ENCODE measurements at regions not wholly inside any gene's neighbourhood (a gene's known extent, or its start where the extent isn't known, plus 50 kb on each side); places are given as distances from the start of the nearest gene placed in this dataset.
A peak's percentile ranks its signal among the peaks of the same experiment; 100 is the strongest.

DNA sequence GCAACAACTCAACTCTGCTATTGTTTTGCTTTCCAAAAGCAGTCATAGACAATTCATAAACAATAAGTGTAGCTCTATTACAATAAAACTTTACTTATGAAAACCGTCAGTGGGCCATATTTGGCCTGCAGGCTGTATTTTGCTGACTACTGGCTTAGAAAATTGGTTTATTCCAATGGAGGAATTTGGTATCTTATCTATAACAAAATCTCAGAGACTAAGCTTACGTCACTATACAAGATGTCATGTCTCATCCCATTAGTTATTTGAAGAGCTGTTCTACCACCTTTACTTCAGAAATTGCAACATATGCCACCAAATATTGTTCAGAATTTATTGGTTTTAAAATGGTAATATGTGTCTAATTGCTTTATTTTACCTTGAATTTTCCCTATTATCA is 436.9 kb downstream of the HTR1B start:
- POLR2A ChIA-PET, result no interaction called here
- no peak for FAIRE-seq
- Histone ChIP-seq H3K4me3 (replicated peaks in 1 of 3; ENCODE audit: insufficient read depth in 1 of 3, low read depth in 2 of 3, low read length in 3 of 3) (no peak overlapping the region), H3K4me1 (ENCODE audit: insufficient read depth, low read length) (no peaks in the 10 kb centered on the region), H3K27ac (ENCODE audit: extremely low read length, insufficient read depth, low read length) (no peak overlapping the region), H3K9ac (ENCODE audit: insufficient read depth, low read depth, low read length) (no peak overlapping the region), H3K4me2 (ENCODE audit: low read depth, low read length) (no peak overlapping the region), H4K20me1 (ENCODE audit: insufficient read depth, low read length) (no peaks in the 10 kb centered on the region), H3K79me2 (ENCODE audit: insufficient read depth, low read length) (no peaks in the 10 kb centered on the region), H3K36me3 (replicated peaks in 1 of 2; ENCODE audit: control insufficient read depth in 1 of 2, insufficient read depth in 2 of 2, low read length in 2 of 2) (no peaks in the 10 kb centered on the region), H2AFZ (ENCODE audit: low read length) (no peak overlapping the region), H3K27me3 (ENCODE audit: control insufficient read depth in 1 of 2, insufficient read depth in 2 of 2, low read length in 2 of 2) (no peaks in the 10 kb centered on the region), H3K9me3 (ENCODE audit: low read length) (peaks cover 7% of the 10 kb centered on the region; the same call in 1 of the 2 replicates)
- in situ Hi-C loops (cut with HindIII; ENCODE audit: extremely low pct_ligation_motif_present, low pct_unique_long_range_greater_than_20kb) (no loop called here), intact Hi-C loops (cut with micrococcal nuclease; ENCODE audit: unreplicated experiment) (no loop called here)
- DNase-seq (ENCODE audit: low spot score), result no peak
- ATAC-seq, result no peak
- 23% methylated on average over 2 of the region's 2 CpGs for WGBS (ENCODE audit: low lambda C conversion rate)
- no TSS peak for BruUV-seq (replicated peaks)
- CTCF ChIA-PET (ENCODE audit: low intra/inter-chr PET ratio, low total read pairs), result no interaction called here
- TF ChIP-seq CENPX (CRISPR knock-in tag; IDR thresholded peaks at IDR 0.05) (no peak), CREB1 (IDR thresholded peaks at IDR 0.05) (peak; percentile 10; the same call in 1 of the 2 replicates), CREB1 (CRISPR knock-in tag; IDR thresholded peaks at IDR 0.05) (no peak)

DNA sequence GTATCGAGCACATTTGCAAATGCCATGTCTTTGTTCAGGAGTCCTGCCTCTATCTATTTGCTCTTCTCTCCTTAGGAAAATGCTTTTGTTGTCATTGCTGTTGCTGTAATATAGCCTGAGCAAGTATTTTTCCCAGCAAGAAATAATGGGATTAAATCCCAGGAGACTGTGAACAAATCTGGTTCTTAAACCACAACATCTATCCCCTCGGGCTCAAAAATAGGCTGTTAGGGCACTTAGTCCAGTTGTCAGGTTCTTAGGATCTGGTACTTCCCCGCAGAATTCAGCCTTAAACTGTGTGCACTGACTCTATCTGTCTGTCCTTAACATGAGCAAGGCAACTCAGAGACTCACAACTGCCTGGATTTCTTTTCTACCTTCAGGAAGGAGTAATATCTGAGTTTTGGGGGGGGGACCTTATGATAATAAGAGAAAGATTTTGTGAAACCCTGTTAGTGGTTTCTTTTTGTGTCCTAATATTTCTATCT is 437.5 kb downstream of the HTR1B start:
- Histone ChIP-seq H3K36me3 (replicated peaks in 1 of 2; ENCODE audit: control insufficient read depth in 1 of 2, insufficient read depth in 2 of 2, low read length in 2 of 2) (no peaks in the 10 kb centered on the region), H3K79me2 (ENCODE audit: insufficient read depth, low read length) (no peaks in the 10 kb centered on the region), H2AFZ (ENCODE audit: low read length) (no peak overlapping the region), H3K9ac (ENCODE audit: insufficient read depth, low read depth, low read length) (no peak overlapping the region), H3K27me3 (ENCODE audit: control insufficient read depth in 1 of 2, insufficient read depth in 2 of 2, low read length in 2 of 2) (no peaks in the 10 kb centered on the region), H3K27ac (ENCODE audit: extremely low read length, insufficient read depth, low read length) (no peak overlapping the region), H3K9me3 (ENCODE audit: low read length) (peaks cover 2% of the 10 kb centered on the region; the same call in 1 of the 2 replicates), H3K4me1 (ENCODE audit: insufficient read depth, low read length) (no peaks in the 10 kb centered on the region), H3K4me2 (ENCODE audit: low read depth, low read length) (no peak overlapping the region), H4K20me1 (ENCODE audit: insufficient read depth, low read length) (no peaks in the 10 kb centered on the region), H3K4me3 (replicated peaks in 1 of 3; ENCODE audit: insufficient read depth in 1 of 3, low read depth in 2 of 3, low read length in 3 of 3) (no peak overlapping the region)
- ChIA-PET POLR2A (no interaction called here), CTCF (ENCODE audit: low intra/inter-chr PET ratio, low total read pairs) (no interaction called here)
- intact Hi-C loops (cut with micrococcal nuclease; ENCODE audit: unreplicated experiment), result no loop called here
- in situ Hi-C loops (cut with HindIII; ENCODE audit: extremely low pct_ligation_motif_present, low pct_unique_long_range_greater_than_20kb), result no loop called here
- no peak for DNase-seq (ENCODE audit: low spot score)
- FAIRE-seq, result no peak
- no peak for ATAC-seq
- TF ChIP-seq GTF2F1 (IDR thresholded peaks at IDR 0.05; ENCODE audit: low read length) (no peak), ZNF678 (CRISPR knock-in tag; IDR thresholded peaks at IDR 0.05) (no peak), RAD21 (CRISPR knock-in tag; IDR thresholded peaks at IDR 0.05) (no peak), CHD2 (IDR thresholded peaks at IDR 0.05; ENCODE audit: low read depth, low read length) (no peak), ZNF232 (CRISPR knock-in tag; IDR thresholded peaks at IDR 0.05; ENCODE audit: borderline replicate concordance) (no peak)
- no TSS peak for BruUV-seq (replicated peaks)
- 0% methylated on average over 3 of the region's 3 CpGs for WGBS (ENCODE audit: low lambda C conversion rate)

All from HepG2 (cell line).